ENCODE measurements at regions not wholly inside any gene's neighbourhood (a gene's known extent, or its start where the extent isn't known, plus 50 kb on each side); places are given as distances from the start of the nearest gene placed in this dataset.

- TF ChIP-seq CTCF (conservative IDR thresholded peaks at IDR 0.05; ENCODE audit: low read depth, low read length): no peak
- no peak for TF ChIP-seq POLR2A (IDR thresholded peaks at IDR 0.05; ENCODE audit: low read depth, low read length)
- TF ChIP-seq RFX5 (IDR thresholded peaks at IDR 0.05; ENCODE audit: low read depth, low read length): no peak
- TF ChIP-seq USF2 (IDR thresholded peaks at IDR 0.05; ENCODE audit: low read depth, low read length): no peak
- no peak for TF ChIP-seq CEBPB (IDR thresholded peaks at IDR 0.05; ENCODE audit: low read depth, low read length)
- TF ChIP-seq MAFK (IDR thresholded peaks at IDR 0.05; ENCODE audit: low read depth, low read length): no peak
Observed at GRCh38 chr2:64808754-64809153, 155.0 kb upstream of the SERTAD2 start.

All from IMR-90 (cell line).